Body of pancreas (tissue), 4 donors: ENCODE measurements at regions not wholly inside any gene's neighbourhood (a gene's known extent, or its start where the extent isn't known, plus 50 kb on each side); places are given as distances from the start of the nearest gene placed in this dataset.

Experiments used
- POLR2A ChIP-seq, 3 donors: fragments of 450-650 bp; IDR thresholded peaks; one replicate each; pipeline ENCODE4 v1.6.1; 2016; ENCODE audit warnings: antibody characterized with exemption in 3 of 3, mild to moderate bottlenecking in 2 of 3
- TF ChIP-seq, protein P1 (sequence below), 7 experiments: fragments of 450-650 bp in 4 of 7; fragments of 200-600 bp in 3 of 7; sonication (generic) in 3 of 7; IDR thresholded peaks; one replicate each; pipeline ENCODE4 v1.5.1; 2016 to 2019; ENCODE audit warnings: antibody characterized with exemption in 7 of 7

DNA sequence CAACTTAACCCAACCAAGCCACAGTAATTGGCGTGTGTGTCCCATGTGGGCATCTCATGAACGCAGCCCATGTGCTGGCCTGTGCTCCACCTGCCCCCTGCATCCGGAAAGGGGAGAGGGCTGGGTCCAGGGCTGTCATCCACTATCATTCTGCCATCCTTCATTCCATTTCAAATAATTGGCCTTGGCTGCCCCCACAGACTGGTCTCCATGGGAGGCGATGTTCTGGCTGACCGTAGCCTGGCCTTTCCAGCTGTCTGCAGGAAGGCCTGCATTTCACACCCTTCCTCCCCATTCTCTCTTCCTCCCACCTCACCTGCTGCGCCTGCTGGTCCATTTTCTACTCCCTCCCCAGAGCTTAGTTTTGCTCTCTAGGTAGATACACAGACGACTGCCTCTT lies 442.8 kb downstream of the COG6 start:
- TF ChIP-seq, protein P1, sequence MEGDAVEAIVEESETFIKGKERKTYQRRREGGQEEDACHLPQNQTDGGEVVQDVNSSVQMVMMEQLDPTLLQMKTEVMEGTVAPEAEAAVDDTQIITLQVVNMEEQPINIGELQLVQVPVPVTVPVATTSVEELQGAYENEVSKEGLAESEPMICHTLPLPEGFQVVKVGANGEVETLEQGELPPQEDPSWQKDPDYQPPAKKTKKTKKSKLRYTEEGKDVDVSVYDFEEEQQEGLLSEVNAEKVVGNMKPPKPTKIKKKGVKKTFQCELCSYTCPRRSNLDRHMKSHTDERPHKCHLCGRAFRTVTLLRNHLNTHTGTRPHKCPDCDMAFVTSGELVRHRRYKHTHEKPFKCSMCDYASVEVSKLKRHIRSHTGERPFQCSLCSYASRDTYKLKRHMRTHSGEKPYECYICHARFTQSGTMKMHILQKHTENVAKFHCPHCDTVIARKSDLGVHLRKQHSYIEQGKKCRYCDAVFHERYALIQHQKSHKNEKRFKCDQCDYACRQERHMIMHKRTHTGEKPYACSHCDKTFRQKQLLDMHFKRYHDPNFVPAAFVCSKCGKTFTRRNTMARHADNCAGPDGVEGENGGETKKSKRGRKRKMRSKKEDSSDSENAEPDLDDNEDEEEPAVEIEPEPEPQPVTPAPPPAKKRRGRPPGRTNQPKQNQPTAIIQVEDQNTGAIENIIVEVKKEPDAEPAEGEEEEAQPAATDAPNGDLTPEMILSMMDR (IDR thresholded peaks at IDR 0.05): no peak
- TF ChIP-seq POLR2A (IDR thresholded peaks at IDR 0.05): no peak
